ENCODE measurements at regions not wholly inside any gene's neighbourhood (a gene's known extent, or its start where the extent isn't known, plus 50 kb on each side); places are given as distances from the start of the nearest gene placed in this dataset.
"Not testable (repeated sequence)": the region's sequence is repeated elsewhere in the genome, so short reads cannot be mapped to it uniquely, and the experiment has no call there.

GRCh38 chr12:116370886-116371580 lies 93.5 kb upstream of the MED13L start:
- Histone ChIP-seq H3K27me3 (ENCODE audit: control insufficient read depth in 2 of 2, insufficient read depth in 2 of 2, low read length in 2 of 2) (no peaks in the 10 kb centered on the region), H3K36me3 (ENCODE audit: control insufficient read depth in 2 of 2, insufficient read depth in 2 of 2, low read length in 2 of 2) (no peaks in the 10 kb centered on the region), H3K9me3 (ENCODE audit: control insufficient read depth in 2 of 2, low read length in 2 of 2) (no peaks in the 10 kb centered on the region), H3K27ac (ENCODE audit: low read depth in 2 of 2, low read length in 2 of 2) (no peak overlapping the region), H3K4me1 (ENCODE audit: control insufficient read depth in 2 of 2, insufficient read depth in 2 of 2, low read length in 2 of 2) (peaks cover 3 to 9% of the 10 kb centered on the region in 2 donors), H3K9ac (ENCODE audit: low read depth in 1 of 2, low read length in 2 of 2) (no peak overlapping the region), H3K4me3 (ENCODE audit: low read length in 2 of 2) (no peak overlapping the region)

DNA sequence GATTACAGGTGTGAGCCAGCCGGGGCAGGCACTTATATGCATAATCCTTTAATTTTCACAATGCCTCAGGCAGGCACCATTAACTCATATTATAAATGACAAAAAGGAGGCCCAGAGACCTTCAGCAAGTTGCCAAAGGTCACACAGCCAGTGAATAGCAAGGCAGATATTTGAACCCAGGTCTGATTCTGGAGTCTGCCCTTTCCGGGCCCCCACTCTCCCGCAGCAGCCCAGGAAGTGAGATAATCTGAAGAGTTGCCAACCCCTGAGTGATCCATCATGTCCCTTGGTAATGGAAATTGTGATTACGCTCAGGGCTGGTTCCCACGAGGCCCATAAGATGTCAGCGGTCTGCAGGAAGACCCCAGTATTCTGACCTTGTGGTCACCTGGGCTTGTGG lies 95.3 kb upstream of the MED13L start:
- Histone ChIP-seq H3K27me3 (ENCODE audit: control insufficient read depth in 2 of 2, insufficient read depth in 2 of 2, low read length in 2 of 2) (no peaks in the 10 kb centered on the region), H3K4me3 (ENCODE audit: low read length in 2 of 2) (no peak overlapping the region), H3K36me3 (ENCODE audit: control insufficient read depth in 2 of 2, insufficient read depth in 2 of 2, low read length in 2 of 2) (no peaks in the 10 kb centered on the region), H3K4me1 (ENCODE audit: control insufficient read depth in 2 of 2, insufficient read depth in 2 of 2, low read length in 2 of 2) (no peaks in the 10 kb centered on the region), H3K27ac (ENCODE audit: low read depth in 2 of 2, low read length in 2 of 2) (no peak overlapping the region), H3K9ac (ENCODE audit: low read depth in 1 of 2, low read length in 2 of 2) (no peak overlapping the region), H3K9me3 (ENCODE audit: control insufficient read depth in 2 of 2, low read length in 2 of 2) (no peaks in the 10 kb centered on the region)

DNA sequence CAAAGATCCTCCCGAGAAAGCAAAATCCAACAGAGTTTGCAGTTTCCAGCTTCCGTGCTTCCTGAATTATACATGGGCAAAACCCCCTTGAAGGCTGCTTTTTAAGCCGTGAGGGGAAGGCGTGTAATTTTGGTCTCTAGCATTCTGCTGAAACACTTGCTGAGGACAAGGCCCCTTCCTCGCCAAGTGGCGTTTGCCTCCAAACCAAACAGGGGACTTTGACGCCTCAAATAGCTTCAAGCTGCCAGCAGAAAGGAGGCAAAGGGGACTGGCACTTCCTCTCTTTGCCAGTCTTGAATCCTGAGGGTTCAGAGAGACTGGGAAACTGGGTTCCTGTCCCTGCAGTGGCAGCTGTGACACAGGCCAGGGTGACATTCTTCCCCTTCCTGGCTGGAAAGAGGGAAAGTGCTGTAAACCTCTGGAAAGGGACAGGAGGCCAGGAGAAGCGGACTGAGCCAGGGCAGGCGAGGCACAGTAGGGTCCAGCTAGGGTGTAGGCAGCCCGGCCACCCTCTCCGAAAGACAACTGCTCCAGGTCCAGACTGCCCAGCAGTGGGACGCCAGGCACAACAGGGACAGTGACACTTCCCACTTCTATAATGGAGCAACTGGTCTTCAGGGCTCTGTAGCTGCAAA lies 96.2 kb upstream of the MED13L start:
- no peak overlapping the region for H3K9ac ChIP-seq (ENCODE audit: low read depth in 1 of 2, low read length in 2 of 2)
- no peaks in the 10 kb centered on the region for H3K9me3 ChIP-seq (ENCODE audit: control insufficient read depth in 2 of 2, low read length in 2 of 2)
- no peaks in the 10 kb centered on the region for H3K36me3 ChIP-seq (ENCODE audit: control insufficient read depth in 2 of 2, insufficient read depth in 2 of 2, low read length in 2 of 2)
- no peaks in the 10 kb centered on the region for H3K27me3 ChIP-seq (ENCODE audit: control insufficient read depth in 2 of 2, insufficient read depth in 2 of 2, low read length in 2 of 2)
- no peaks in the 10 kb centered on the region for H3K4me1 ChIP-seq (ENCODE audit: control insufficient read depth in 2 of 2, insufficient read depth in 2 of 2, low read length in 2 of 2)
- no peak overlapping the region for H3K27ac ChIP-seq (ENCODE audit: low read depth in 2 of 2, low read length in 2 of 2)
- H3K4me3 ChIP-seq (ENCODE audit: low read length in 2 of 2) = no peak overlapping the region

GRCh38 chr12:116374207-116374606 lies 96.7 kb upstream of the MED13L start:
- no peak overlapping the region for H3K27ac ChIP-seq (ENCODE audit: low read depth in 2 of 2, low read length in 2 of 2)
- no peaks in the 10 kb centered on the region for H3K36me3 ChIP-seq (ENCODE audit: control insufficient read depth in 2 of 2, insufficient read depth in 2 of 2, low read length in 2 of 2)
- H3K4me1 ChIP-seq (ENCODE audit: control insufficient read depth in 2 of 2, insufficient read depth in 2 of 2, low read length in 2 of 2) = no peaks in the 10 kb centered on the region
- H3K9ac ChIP-seq (ENCODE audit: low read depth in 1 of 2, low read length in 2 of 2) = no peak overlapping the region
- H3K9me3 ChIP-seq (ENCODE audit: control insufficient read depth in 2 of 2, low read length in 2 of 2) = no peaks in the 10 kb centered on the region
- no peaks in the 10 kb centered on the region for H3K27me3 ChIP-seq (ENCODE audit: control insufficient read depth in 2 of 2, insufficient read depth in 2 of 2, low read length in 2 of 2)
- H3K4me3 ChIP-seq (ENCODE audit: low read length in 2 of 2) = no peak overlapping the region

GRCh38 chr12:116375278-116375842 lies 97.9 kb upstream of the MED13L start:
- Histone ChIP-seq H3K9me3 (ENCODE audit: control insufficient read depth in 2 of 2, low read length in 2 of 2) (no peaks in the 10 kb centered on the region), H3K4me1 (ENCODE audit: control insufficient read depth in 2 of 2, insufficient read depth in 2 of 2, low read length in 2 of 2) (no peaks in the 10 kb centered on the region), H3K4me3 (ENCODE audit: low read length in 2 of 2) (no peak overlapping the region), H3K27me3 (ENCODE audit: control insufficient read depth in 2 of 2, insufficient read depth in 2 of 2, low read length in 2 of 2) (no peaks in the 10 kb centered on the region), H3K9ac (ENCODE audit: low read depth in 1 of 2, low read length in 2 of 2) (no peak overlapping the region), H3K27ac (ENCODE audit: low read depth in 2 of 2, low read length in 2 of 2) (no peak overlapping the region), H3K36me3 (ENCODE audit: control insufficient read depth in 2 of 2, insufficient read depth in 2 of 2, low read length in 2 of 2) (no peaks in the 10 kb centered on the region)

- Histone ChIP-seq H3K27me3 (ENCODE audit: control insufficient read depth in 2 of 2, insufficient read depth in 2 of 2, low read length in 2 of 2) (no peaks in the 10 kb centered on the region), H3K27ac (ENCODE audit: low read depth in 2 of 2, low read length in 2 of 2) (no peak overlapping the region)
Measured at GRCh38 chr12:116376354-116377193, 99.1 kb upstream of the MED13L start.

DNA sequence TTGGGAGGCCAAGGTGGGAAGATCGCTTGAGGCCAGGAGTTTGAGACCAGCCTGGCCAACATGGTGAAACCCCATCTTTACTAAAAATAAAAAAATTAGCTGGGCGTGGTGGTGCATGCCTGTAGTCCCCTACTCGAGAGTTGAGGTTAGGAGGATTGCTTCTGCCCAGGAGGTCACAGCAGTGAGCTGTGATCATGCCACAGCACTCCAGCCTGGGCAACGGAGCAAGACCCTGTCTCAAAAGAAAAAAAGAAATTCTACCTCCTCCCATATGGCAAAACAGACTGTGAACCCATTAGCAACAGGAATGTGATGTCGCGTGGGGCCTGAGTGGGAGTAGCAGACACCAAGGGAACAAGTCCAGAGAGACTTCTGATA lies 99.7 kb upstream of the MED13L start:
- not testable (repeated sequence) for H3K9ac ChIP-seq (ENCODE audit: low read depth in 1 of 2, low read length in 2 of 2); H3K36me3 ChIP-seq (ENCODE audit: control insufficient read depth in 2 of 2, insufficient read depth in 2 of 2, low read length in 2 of 2); H3K27me3 ChIP-seq (ENCODE audit: control insufficient read depth in 2 of 2, insufficient read depth in 2 of 2, low read length in 2 of 2); H3K4me3 ChIP-seq (ENCODE audit: low read length in 2 of 2); H3K9me3 ChIP-seq (ENCODE audit: control insufficient read depth in 2 of 2, low read length in 2 of 2); H3K4me1 ChIP-seq (ENCODE audit: control insufficient read depth in 2 of 2, insufficient read depth in 2 of 2, low read length in 2 of 2); H3K27ac ChIP-seq (ENCODE audit: low read depth in 2 of 2, low read length in 2 of 2)

More at GRCh38 chr12:116376354-116377193, 99.1 kb upstream of the MED13L start:
- Histone ChIP-seq H3K4me3 (ENCODE audit: low read length in 2 of 2) (no peak overlapping the region), H3K9me3 (ENCODE audit: control insufficient read depth in 2 of 2, low read length in 2 of 2) (no peaks in the 10 kb centered on the region), H3K4me1 (ENCODE audit: control insufficient read depth in 2 of 2, insufficient read depth in 2 of 2, low read length in 2 of 2) (no peaks in the 10 kb centered on the region), H3K9ac (ENCODE audit: low read depth in 1 of 2, low read length in 2 of 2) (no peak overlapping the region), H3K36me3 (ENCODE audit: control insufficient read depth in 2 of 2, insufficient read depth in 2 of 2, low read length in 2 of 2) (no peaks in the 10 kb centered on the region)

GRCh38 chr12:116378002-116378401 lies 100.5 kb upstream of the MED13L start:
- no peak overlapping the region for H3K4me3 ChIP-seq (ENCODE audit: low read length in 2 of 2)
- no peak overlapping the region for H3K27ac ChIP-seq (ENCODE audit: low read depth in 2 of 2, low read length in 2 of 2)
- H3K36me3 ChIP-seq (ENCODE audit: control insufficient read depth in 2 of 2, insufficient read depth in 2 of 2, low read length in 2 of 2) = no peaks in the 10 kb centered on the region
- H3K27me3 ChIP-seq (ENCODE audit: control insufficient read depth in 2 of 2, insufficient read depth in 2 of 2, low read length in 2 of 2) = no peaks in the 10 kb centered on the region
- no peaks in the 10 kb centered on the region for H3K9me3 ChIP-seq (ENCODE audit: control insufficient read depth in 2 of 2, low read length in 2 of 2)
- no peak overlapping the region for H3K9ac ChIP-seq (ENCODE audit: low read depth in 1 of 2, low read length in 2 of 2)
- H3K4me1 ChIP-seq (ENCODE audit: control insufficient read depth in 2 of 2, insufficient read depth in 2 of 2, low read length in 2 of 2) = peaks cover 0 to 9% of the 10 kb centered on the region in 2 donors

GRCh38 chr12:116380108-116380507 lies 102.6 kb upstream of the MED13L start:
- no peaks in the 10 kb centered on the region for H3K27me3 ChIP-seq (ENCODE audit: control insufficient read depth in 2 of 2, insufficient read depth in 2 of 2, low read length in 2 of 2)
- no peaks in the 10 kb centered on the region for H3K36me3 ChIP-seq (ENCODE audit: control insufficient read depth in 2 of 2, insufficient read depth in 2 of 2, low read length in 2 of 2)
- H3K27ac ChIP-seq (ENCODE audit: low read depth in 2 of 2, low read length in 2 of 2) = no peak overlapping the region
- no peak overlapping the region for H3K9ac ChIP-seq (ENCODE audit: low read depth in 1 of 2, low read length in 2 of 2)
- no peaks in the 10 kb centered on the region for H3K9me3 ChIP-seq (ENCODE audit: control insufficient read depth in 2 of 2, low read length in 2 of 2)
- no peak overlapping the region for H3K4me3 ChIP-seq (ENCODE audit: low read length in 2 of 2)
- peaks cover 0 to 11% of the 10 kb centered on the region in 2 donors for H3K4me1 ChIP-seq (ENCODE audit: control insufficient read depth in 2 of 2, insufficient read depth in 2 of 2, low read length in 2 of 2)

DNA sequence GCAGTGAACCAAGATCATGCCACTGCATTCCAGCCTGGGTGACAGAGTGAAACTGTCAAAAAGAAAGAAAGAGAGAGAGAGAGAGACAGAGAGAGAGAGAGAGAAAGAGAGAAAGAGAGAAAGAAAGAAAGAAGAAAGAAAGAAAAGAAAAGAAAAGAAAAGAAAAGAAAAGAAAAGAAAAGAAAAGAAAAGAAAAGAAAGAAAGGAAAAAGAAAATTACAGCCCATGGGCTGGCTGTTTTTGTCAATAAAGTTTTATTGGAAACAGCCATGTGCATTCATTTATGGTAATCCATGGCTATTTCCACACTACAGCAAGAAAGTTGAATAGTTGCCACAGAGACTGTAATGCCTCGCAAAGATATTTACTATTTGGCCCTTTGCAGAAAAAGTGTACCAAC lies 103.2 kb upstream of the MED13L start:
- H3K4me3 ChIP-seq (ENCODE audit: low read length in 2 of 2); H3K9ac ChIP-seq (ENCODE audit: low read depth in 1 of 2, low read length in 2 of 2); H3K27me3 ChIP-seq (ENCODE audit: control insufficient read depth in 2 of 2, insufficient read depth in 2 of 2, low read length in 2 of 2); H3K36me3 ChIP-seq (ENCODE audit: control insufficient read depth in 2 of 2, insufficient read depth in 2 of 2, low read length in 2 of 2); H3K27ac ChIP-seq (ENCODE audit: low read depth in 2 of 2, low read length in 2 of 2); H3K9me3 ChIP-seq (ENCODE audit: control insufficient read depth in 2 of 2, low read length in 2 of 2): not testable (repeated sequence)
- peaks cover 0 to 11% of the 10 kb centered on the region in 2 donors for H3K4me1 ChIP-seq (ENCODE audit: control insufficient read depth in 2 of 2, insufficient read depth in 2 of 2, low read length in 2 of 2)
